GM19397 (cell line): ENCODE measurements at regions not wholly inside any gene's neighbourhood (a gene's known extent, or its start where the extent isn't known, plus 50 kb on each side); places are given as distances from the start of the nearest gene placed in this dataset.

Experiments
- ATAC-seq: cut with Tn5 transposase; IDR thresholded peaks from one replicate; pipeline ENCODE4 v1.9.1; 2021; ENCODE audit warnings: mild to moderate bottlenecking, moderate library complexity; ENCODE audit not compliant: unreplicated experiment

GRCh38 chr10:54880996-54881395, 80.0 kb upstream of the PCDH15 start:
- ATAC-seq = no peak

- no peak for ATAC-seq
These were observed 68.0 kb upstream of the PCDH15 start for GRCh38 chr10:54869022-54869421.

GRCh38 chr10:54866666-54867065, 65.6 kb upstream of the PCDH15 start:
- no peak for ATAC-seq

GRCh38 chr10:54854843-54855242, 53.8 kb upstream of the PCDH15 start:
- no peak for ATAC-seq

GRCh38 chr10:54854389-54854788, 53.4 kb upstream of the PCDH15 start:
- ATAC-seq = no peak

GRCh38 chr10:54853883-54854282, 52.9 kb upstream of the PCDH15 start:
- ATAC-seq = no peak
